ENCODE measurements at regions not wholly inside any gene's neighbourhood (a gene's known extent, or its start where the extent isn't known, plus 50 kb on each side); places are given as distances from the start of the nearest gene placed in this dataset.

- no peak for TF ChIP-seq FOXP4 (CRISPR knock-in tag; IDR thresholded peaks at IDR 0.05; ENCODE audit: borderline replicate concordance)
- no peak for TF ChIP-seq TEAD1 (CRISPR knock-in tag; IDR thresholded peaks at IDR 0.05)
- no peak for TF ChIP-seq ETV5 (CRISPR knock-in tag; IDR thresholded peaks at IDR 0.05; ENCODE audit: low read depth)
- TF ChIP-seq ZNF354B (CRISPR knock-in tag; IDR thresholded peaks at IDR 0.05): no peak
- TF ChIP-seq C11orf30 (IDR thresholded peaks at IDR 0.05; ENCODE audit: low read depth): no peak
These were observed 169.8 kb downstream of the WSCD1 start (continued) for GRCh38 chr17:6240001-6240400.

- in situ Hi-C loops (cut with MboI): no loop called here
- ChIA-PET CTCF (ENCODE audit: low intra/inter-chr PET ratio) (no interaction called here), POLR2A (no interaction called here)
- Histone ChIP-seq H3K27me3 (ENCODE audit: control insufficient read depth in 2 of 2, insufficient read depth in 2 of 2, low read length in 2 of 2) (no peaks in the 10 kb centered on the region), H3K4me2 (ENCODE audit: insufficient read depth, low read length) (no peak overlapping the region), H3K27ac (ENCODE audit: extremely low read depth, low read depth, low read length) (no peak overlapping the region), H2AFZ (ENCODE audit: low read depth, low read length) (no peak overlapping the region), H3K79me2 (ENCODE audit: control insufficient read depth, insufficient read depth, low read length) (no peaks in the 10 kb centered on the region), H4K20me1 (replicated peaks; ENCODE audit: control insufficient read depth, insufficient read depth, low read length) (no peaks in the 10 kb centered on the region), H3K4me1 (replicated peaks in 1 of 2; ENCODE audit: control insufficient read depth in 2 of 2, insufficient read depth in 2 of 2, low read length in 2 of 2) (no peaks in the 10 kb centered on the region), H3K9me1 (ENCODE audit: control insufficient read depth, insufficient read depth, low read length) (no peaks in the 10 kb centered on the region), H3K9me3 (replicated peaks; ENCODE audit: control insufficient read depth, insufficient read depth, low read depth, low read length) (no peaks in the 10 kb centered on the region), H3K9ac (ENCODE audit: insufficient read depth in 1 of 2, low read depth in 2 of 2, low read length in 2 of 2) (no peak overlapping the region), H3K36me3 (ENCODE audit: control insufficient read depth, insufficient read depth, low read length) (no peaks in the 10 kb centered on the region), H3K4me3 (no peak overlapping the region)
- BruUV-seq (replicated peaks): no TSS peak
- FAIRE-seq (no peak), ATAC-seq (no peak), DNase-seq (ENCODE audit: extremely low read depth in 1 of 4, low spot score in 3 of 4) (no peak)
- WGBS (ENCODE audit: insufficient coverage, low coverage, missing lambda C conversion rate): 0% methylated on average over 3 of the region's 10 CpGs
- intact Hi-C loops (cut with micrococcal nuclease): no loop called here
- TF ChIP-seq NR2C1 (IDR thresholded peaks at IDR 0.05): no peak
- TF ChIP-seq NR2C1 (tag; IDR thresholded peaks at IDR 0.05): no peak
- no peak for TF ChIP-seq ZNF511 (CRISPR knock-in tag; IDR thresholded peaks at IDR 0.05)
- TF ChIP-seq DMBX1 (CRISPR knock-in tag; IDR thresholded peaks at IDR 0.05; ENCODE audit: borderline replicate concordance): no peak
- no peak for TF ChIP-seq MXI1 (IDR thresholded peaks at IDR 0.05; ENCODE audit: low read depth, low read length)
- no peak for TF ChIP-seq PTBP1 (IDR thresholded peaks at IDR 0.05; ENCODE audit: low read depth, low read length)
- TF ChIP-seq FOXK2 (conservative IDR thresholded peaks at IDR 0.05 in 1 of 2, IDR thresholded peaks at IDR 0.05 in 1 of 2; ENCODE audit: low read depth in 2 of 2): no peak
- TF ChIP-seq JUNB (CRISPR knock-in tag; conservative IDR thresholded peaks at IDR 0.05): no peak
- no peak for TF ChIP-seq ARID1B (IDR thresholded peaks at IDR 0.05)
- no peak for TF ChIP-seq BMI1 (IDR thresholded peaks at IDR 0.05; ENCODE audit: low read length)
- no peak for TF ChIP-seq KLF10 (CRISPR knock-in tag; IDR thresholded peaks at IDR 0.05)
- no peak for TF ChIP-seq HIVEP1 (CRISPR knock-in tag; IDR thresholded peaks at IDR 0.05)
- no peak for TF ChIP-seq ESRRA (IDR thresholded peaks at IDR 0.05; ENCODE audit: borderline replicate concordance, low read depth)
- no peak for TF ChIP-seq RFX5 (IDR thresholded peaks at IDR 0.05; ENCODE audit: low read depth, low read length)
- TF ChIP-seq ZHX1 (conservative IDR thresholded peaks at IDR 0.05; ENCODE audit: low read length): no peak
These were observed 169.1 kb downstream of the WSCD1 start for GRCh38 chr17:6239241-6239798.

Measured in K562 (cell line).